ENCODE measurements at regions not wholly inside any gene's neighbourhood (a gene's known extent, or its start where the extent isn't known, plus 50 kb on each side); places are given as distances from the start of the nearest gene placed in this dataset.

DNA sequence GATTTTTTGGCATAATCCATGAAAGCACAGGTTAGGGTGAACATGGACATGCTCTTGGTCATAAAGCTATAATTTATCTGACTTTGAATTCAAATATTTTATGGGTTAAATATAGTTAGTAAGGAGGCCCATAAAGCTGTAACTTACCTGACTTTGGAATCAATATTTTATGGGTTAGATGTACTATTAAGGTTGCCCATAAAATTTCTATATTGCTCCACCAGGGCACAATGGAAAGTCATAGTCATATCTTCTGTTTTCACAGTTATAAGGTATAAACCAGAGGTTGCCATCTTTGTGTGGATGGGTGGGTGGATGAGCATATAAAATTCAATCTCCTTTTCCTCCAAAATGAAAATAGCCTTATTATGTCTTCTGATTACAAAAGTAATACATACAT lies 120.5 kb upstream of the ADAMTSL1 start:
- TF ChIP-seq, protein P1, sequence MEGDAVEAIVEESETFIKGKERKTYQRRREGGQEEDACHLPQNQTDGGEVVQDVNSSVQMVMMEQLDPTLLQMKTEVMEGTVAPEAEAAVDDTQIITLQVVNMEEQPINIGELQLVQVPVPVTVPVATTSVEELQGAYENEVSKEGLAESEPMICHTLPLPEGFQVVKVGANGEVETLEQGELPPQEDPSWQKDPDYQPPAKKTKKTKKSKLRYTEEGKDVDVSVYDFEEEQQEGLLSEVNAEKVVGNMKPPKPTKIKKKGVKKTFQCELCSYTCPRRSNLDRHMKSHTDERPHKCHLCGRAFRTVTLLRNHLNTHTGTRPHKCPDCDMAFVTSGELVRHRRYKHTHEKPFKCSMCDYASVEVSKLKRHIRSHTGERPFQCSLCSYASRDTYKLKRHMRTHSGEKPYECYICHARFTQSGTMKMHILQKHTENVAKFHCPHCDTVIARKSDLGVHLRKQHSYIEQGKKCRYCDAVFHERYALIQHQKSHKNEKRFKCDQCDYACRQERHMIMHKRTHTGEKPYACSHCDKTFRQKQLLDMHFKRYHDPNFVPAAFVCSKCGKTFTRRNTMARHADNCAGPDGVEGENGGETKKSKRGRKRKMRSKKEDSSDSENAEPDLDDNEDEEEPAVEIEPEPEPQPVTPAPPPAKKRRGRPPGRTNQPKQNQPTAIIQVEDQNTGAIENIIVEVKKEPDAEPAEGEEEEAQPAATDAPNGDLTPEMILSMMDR (IDR thresholded peaks at IDR 0.05): no peak
- TF ChIP-seq POLR2A (IDR thresholded peaks at IDR 0.05): no peak

Data from heart left ventricle (tissue), 13 donors.